MM.1S (cell line): ENCODE measurements at regions not wholly inside any gene's neighbourhood (a gene's known extent, or its start where the extent isn't known, plus 50 kb on each side); places are given as distances from the start of the nearest gene placed in this dataset.

Experiments
- EZH2 ChIP-seq: fragments of 300-600 bp; sonication (generic); optimal IDR thresholded peaks from 2 replicates; pipeline ENCODE3; 2017; ENCODE audit warnings: low read depth, mild to moderate bottlenecking, antibody characterized with exemption, low read length, mixed read lengths
- TF ChIP-seq, protein P1 (sequence below): fragments of 300-600 bp; sonication (generic); IDR thresholded peaks from 2 replicates; pipeline ENCODE4 v1.5.1; 2016; ENCODE audit warnings: antibody characterized with exemption, low read length, mixed read lengths

DNA sequence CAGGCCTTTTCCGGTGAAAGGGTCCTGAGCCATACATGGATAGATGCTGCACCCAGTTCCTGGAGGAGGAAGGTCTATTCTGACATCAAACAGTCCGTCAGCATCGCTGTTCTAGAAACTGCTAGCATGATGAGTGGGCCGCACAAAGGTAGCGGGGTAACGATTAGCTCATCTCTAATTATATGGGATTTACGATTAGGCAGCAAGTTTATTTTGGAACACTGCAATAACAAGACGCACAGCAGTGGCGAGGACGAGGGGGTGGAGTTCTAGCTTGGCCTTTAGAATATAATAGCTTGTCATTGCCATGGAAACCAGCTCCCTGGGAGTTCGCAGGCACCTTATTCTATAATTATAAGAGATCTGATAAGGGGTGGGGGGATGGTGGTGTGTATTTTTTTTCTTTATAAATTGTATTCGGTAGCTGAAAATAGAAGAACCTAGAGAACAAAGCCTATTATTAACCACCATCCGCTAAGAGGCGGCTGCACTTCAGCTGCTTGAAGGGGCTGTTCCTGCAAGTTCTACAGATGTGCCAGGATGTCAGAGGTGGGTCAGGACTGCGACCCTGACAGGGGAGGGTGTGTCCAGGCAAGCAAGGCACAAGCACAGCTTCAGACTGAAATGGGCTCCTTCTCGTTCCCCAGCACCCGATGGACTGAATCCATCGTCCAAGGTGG lies 311.0 kb downstream of the AGTPBP1 start:
- TF ChIP-seq, protein P1, sequence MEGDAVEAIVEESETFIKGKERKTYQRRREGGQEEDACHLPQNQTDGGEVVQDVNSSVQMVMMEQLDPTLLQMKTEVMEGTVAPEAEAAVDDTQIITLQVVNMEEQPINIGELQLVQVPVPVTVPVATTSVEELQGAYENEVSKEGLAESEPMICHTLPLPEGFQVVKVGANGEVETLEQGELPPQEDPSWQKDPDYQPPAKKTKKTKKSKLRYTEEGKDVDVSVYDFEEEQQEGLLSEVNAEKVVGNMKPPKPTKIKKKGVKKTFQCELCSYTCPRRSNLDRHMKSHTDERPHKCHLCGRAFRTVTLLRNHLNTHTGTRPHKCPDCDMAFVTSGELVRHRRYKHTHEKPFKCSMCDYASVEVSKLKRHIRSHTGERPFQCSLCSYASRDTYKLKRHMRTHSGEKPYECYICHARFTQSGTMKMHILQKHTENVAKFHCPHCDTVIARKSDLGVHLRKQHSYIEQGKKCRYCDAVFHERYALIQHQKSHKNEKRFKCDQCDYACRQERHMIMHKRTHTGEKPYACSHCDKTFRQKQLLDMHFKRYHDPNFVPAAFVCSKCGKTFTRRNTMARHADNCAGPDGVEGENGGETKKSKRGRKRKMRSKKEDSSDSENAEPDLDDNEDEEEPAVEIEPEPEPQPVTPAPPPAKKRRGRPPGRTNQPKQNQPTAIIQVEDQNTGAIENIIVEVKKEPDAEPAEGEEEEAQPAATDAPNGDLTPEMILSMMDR = no peak
- no peak for TF ChIP-seq EZH2
